HG03354 (cell line): ENCODE measurements at regions not wholly inside any gene's neighbourhood (a gene's known extent, or its start where the extent isn't known, plus 50 kb on each side); places are given as distances from the start of the nearest gene placed in this dataset.

Experiments
- ATAC-seq: cut with Tn5 transposase; IDR thresholded peaks from one replicate; pipeline ENCODE4 v1.9.1; 2021; ENCODE audit warnings: mild to moderate bottlenecking; ENCODE audit not compliant: unreplicated experiment, poor library complexity, severe bottlenecking

GRCh38 chr11:97833412-97833811, 1187.3 kb upstream of the CNTN5 start:
- ATAC-seq, result no peak

DNA sequence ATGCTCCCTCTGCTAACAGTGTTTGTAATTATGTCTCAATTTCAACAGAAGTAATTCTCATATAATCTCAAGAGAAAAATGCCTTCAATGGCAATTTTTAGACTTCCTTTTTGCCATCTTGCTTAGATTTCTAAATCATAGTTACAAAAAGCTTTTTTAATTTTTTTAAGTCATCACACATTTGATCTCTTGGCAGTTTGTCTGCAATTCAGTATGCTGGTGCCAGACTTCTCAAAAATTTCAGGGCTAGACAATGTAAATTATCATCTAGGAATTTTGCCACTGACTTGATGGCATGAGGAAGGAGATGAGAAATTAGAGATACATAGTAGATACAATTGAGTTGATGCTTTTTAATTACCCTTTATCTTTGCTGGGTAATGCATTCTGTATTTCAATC, 1176.7 kb upstream of the CNTN5 start:
- no peak for ATAC-seq

- no peak for ATAC-seq
Measured at GRCh38 chr11:97847730-97848129, 1173.0 kb upstream of the CNTN5 start.

GRCh38 chr11:97850701-97851100, 1170.0 kb upstream of the CNTN5 start:
- ATAC-seq, result no peak

- ATAC-seq, result no peak
Measured at GRCh38 chr11:97854357-97854756, 1166.4 kb upstream of the CNTN5 start.

- no peak for ATAC-seq
Measured at GRCh38 chr11:97854877-97855276, 1165.9 kb upstream of the CNTN5 start.

- ATAC-seq, result no peak
Measured at GRCh38 chr11:97856666-97857065, 1164.1 kb upstream of the CNTN5 start.

- ATAC-seq, result no peak
Measured at GRCh38 chr11:97860237-97860636, 1160.5 kb upstream of the CNTN5 start.

DNA sequence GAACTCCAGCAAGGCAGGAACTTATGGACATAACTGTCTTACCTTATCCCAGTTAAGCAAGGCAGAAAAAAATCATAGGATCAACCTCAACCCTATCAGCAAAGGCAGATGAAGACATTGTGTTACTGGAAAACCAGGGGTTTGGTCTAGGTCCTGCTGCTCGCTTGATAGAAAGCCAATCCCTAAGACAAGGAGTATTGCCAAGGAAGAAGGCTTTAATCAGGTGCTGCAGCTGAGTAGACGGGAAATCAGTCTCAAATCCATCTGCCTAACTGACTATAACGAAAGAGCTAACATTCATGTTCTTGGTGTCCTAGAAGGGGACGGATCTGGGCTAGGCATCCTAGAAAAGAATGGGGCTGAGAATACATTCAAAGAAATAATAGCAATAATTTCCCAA, 1158.7 kb upstream of the CNTN5 start:
- ATAC-seq, result no peak

DNA sequence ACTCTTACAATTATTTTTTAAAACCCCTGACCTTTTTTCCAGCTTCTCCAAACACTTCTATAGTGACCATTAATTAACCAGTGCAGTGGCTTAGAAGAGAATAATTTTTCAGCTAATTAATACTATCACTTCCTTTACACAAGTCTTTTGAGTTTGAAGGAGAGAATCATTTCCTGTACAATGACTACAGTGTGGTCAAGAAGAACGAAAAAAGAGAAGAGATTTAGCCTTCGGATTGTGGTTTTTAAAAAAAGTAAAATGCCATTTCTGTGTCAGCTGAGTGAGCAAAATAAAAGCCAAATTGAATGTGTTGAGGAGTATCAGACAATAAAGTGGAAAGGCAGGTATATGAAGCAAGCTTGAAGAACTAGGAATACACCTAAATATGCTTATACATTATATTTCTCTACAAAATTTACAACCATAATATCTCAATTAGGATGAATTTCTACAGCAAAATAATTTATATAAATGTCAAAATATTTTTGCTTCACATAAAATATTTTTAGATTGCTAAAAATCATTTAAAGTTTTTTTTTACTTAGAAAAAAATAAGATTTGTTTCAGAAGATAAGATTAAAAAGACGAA, 1155.2 kb upstream of the CNTN5 start:
- ATAC-seq, result no peak

DNA sequence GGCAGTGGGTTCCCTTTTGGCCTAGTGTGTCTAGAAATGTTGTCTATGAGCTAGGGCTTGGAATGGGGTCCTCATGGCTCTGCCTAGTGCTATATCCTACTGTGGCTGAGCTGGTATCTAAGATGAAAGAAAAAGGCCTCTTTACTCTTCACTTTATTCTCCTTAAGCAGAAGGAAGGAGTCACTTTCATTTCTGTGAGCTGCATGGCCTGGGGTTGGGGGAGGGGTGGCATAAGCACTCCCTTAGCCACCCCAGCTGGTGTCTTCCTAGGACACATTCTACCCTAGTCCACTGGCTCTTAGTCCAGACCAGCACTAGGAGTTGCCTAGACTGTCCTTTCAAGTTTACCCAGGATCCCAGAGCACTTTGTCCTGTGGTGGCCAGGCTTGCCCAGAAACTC, 1148.9 kb upstream of the CNTN5 start:
- ATAC-seq, result no peak

DNA sequence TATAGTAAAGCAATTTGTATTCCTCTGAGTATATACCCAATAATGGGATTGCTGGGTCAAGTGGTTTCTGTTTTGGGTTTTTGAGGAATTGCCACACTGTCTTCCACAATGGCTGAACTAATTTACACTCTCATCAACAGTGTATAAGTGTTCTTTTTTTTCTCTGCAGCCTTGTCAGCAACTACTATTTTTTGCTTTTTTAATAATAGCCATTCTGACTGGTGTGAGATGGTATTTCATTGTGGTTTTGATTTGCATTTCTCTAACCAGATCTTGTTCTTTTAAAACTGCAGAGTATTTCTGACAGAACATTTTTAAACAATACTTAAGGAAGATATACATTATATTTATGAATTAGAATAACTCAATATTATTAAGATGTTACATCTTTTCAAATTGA, 1140.5 kb upstream of the CNTN5 start:
- no peak for ATAC-seq

DNA sequence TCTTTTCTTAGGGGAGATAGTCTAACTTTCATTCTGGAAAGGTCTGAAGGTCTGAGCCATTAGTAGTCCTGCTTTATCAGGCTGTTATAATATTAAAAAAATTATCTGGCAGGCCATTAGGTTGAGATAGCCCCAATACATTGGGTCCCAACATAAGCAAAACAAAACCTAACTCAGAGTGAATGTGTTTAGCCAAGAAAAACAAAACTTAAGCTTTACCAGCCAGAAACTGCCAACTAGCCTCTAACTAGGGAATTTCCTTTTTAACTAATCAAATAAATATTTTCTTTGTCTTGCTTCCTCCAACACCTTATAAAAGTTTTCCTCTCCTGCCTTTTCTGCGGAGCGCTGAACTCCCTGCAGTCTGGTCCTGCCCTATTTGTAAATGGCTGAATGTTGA, 1137.7 kb upstream of the CNTN5 start:
- no peak for ATAC-seq

GRCh38 chr11:97888641-97889040, 1132.1 kb upstream of the CNTN5 start:
- ATAC-seq, result no peak

GRCh38 chr11:97890466-97890865, 1130.3 kb upstream of the CNTN5 start:
- no peak for ATAC-seq

GRCh38 chr11:97893612-97894011, 1127.1 kb upstream of the CNTN5 start:
- no peak for ATAC-seq

- ATAC-seq, result no peak
Measured at GRCh38 chr11:97894978-97895377, 1125.8 kb upstream of the CNTN5 start.

DNA sequence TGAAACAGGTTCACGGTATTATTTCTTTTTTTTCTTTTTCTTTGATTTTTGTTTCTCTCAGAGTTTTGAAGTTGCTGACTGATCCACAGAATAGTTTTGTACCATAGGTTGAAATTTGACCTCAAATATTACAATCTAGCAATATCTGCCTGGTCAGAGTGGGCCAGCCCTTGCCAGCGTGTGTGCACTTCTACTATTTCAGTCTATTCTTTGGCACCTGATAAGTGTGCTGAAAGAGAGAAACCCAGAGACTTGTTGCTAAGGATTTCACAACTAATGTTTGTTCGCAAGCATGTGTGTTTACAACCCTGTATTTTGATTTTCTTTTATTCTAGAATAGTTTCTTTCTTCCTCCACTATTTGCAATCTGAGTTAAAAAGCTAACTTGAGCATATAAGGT, 1125.2 kb upstream of the CNTN5 start:
- no peak for ATAC-seq

GRCh38 chr11:97902828-97903227, 1117.9 kb upstream of the CNTN5 start:
- no peak for ATAC-seq

GRCh38 chr11:97905101-97905500, 1115.6 kb upstream of the CNTN5 start:
- no peak for ATAC-seq

DNA sequence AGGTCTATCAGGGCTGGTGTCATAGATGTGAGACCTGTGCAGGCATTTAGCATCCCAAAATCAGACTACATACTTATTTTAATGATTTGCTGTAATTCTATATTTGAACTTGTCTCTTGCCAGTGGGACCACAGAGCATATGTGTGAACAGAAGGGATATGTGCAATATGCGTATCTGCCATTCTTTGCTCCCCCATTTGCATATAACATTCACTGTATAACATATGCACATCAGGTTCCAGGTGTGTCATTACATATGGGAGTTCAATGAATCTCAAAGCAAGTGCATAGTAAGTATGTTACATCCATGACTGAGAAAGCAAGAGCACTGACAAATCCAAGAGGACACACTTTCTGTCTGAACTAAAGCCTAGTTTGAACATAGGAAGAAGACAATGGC, 1115.1 kb upstream of the CNTN5 start:
- no peak for ATAC-seq

GRCh38 chr11:97908354-97908753, 1112.4 kb upstream of the CNTN5 start:
- no peak for ATAC-seq
